HFF-Myc (cell line): ENCODE measurements at regions not wholly inside any gene's neighbourhood (a gene's known extent, or its start where the extent isn't known, plus 50 kb on each side); places are given as distances from the start of the nearest gene placed in this dataset.

Source experiments
- DNase-seq: peaks from one replicate; pipeline ENCODE4 v3.0.0-alpha.2; 2011; ENCODE audit warnings: low read depth; ENCODE audit errors: extremely low read depth
- H3K4me3 ChIP-seq: replicated peaks from 2 replicates; pipeline ENCODE4 v1.5.1; 2011; ENCODE audit warnings: low read depth, mild to moderate bottlenecking, control low read depth, low read length
- CTCF ChIP-seq: IDR thresholded peaks from 2 replicates; pipeline ENCODE4 v1.5.1; 2012; ENCODE audit warnings: mild to moderate bottlenecking, low read depth, low read length, control low read depth; ENCODE audit errors: missing control alignments

- TF ChIP-seq CTCF, result no peak
- no peak for DNase-seq
- no peak overlapping the region for H3K4me3 ChIP-seq
Observed at GRCh38 chr6:77979204-77979603, 326.4 kb downstream of the MEI4 start.

GRCh38 chr6:77986380-77987034, 333.7 kb downstream of the MEI4 start:
- TF ChIP-seq CTCF, result no peak
- no peak overlapping the region for H3K4me3 ChIP-seq
- no peak for DNase-seq

- no peak overlapping the region for H3K4me3 ChIP-seq
- no peak for DNase-seq
- no peak for TF ChIP-seq CTCF
Observed at GRCh38 chr6:77987035-77987384, 334.2 kb downstream of the MEI4 start.

- no peak for TF ChIP-seq CTCF
- no peak overlapping the region for H3K4me3 ChIP-seq
- DNase-seq, result no peak
Observed at GRCh38 chr6:78010130-78010529, 357.3 kb downstream of the MEI4 start.

GRCh38 chr6:78020586-78020985, 367.7 kb downstream of the MEI4 start:
- no peak for DNase-seq
- TF ChIP-seq CTCF, result no peak
- no peak overlapping the region for H3K4me3 ChIP-seq

GRCh38 chr6:78025502-78025901, 372.7 kb downstream of the MEI4 start:
- no peak for DNase-seq
- H3K4me3 ChIP-seq, result no peak overlapping the region

More at GRCh38 chr6:78025502-78025901, 372.7 kb downstream of the MEI4 start:
- TF ChIP-seq CTCF, result no peak
